HEK293 (cell line): ENCODE measurements at regions not wholly inside any gene's neighbourhood (a gene's known extent, or its start where the extent isn't known, plus 50 kb on each side); places are given as distances from the start of the nearest gene placed in this dataset.
A peak's percentile ranks its signal among the peaks of the same experiment; 100 is the strongest.

ENCODE experiments used
- CTCF ChIA-PET: fragments of 350-600 bp; formaldehyde crosslinking; extraction: SDS; loops from one replicate; lab custom pipeline; 2021; ENCODE audit warnings: antibody characterized with exemption; lab: Yijun Ruan, JAX
- POLR2A ChIA-PET: fragments of 300-600 bp; formaldehyde crosslinking; extraction: SDS; loops from one replicate; lab custom pipeline; 2020; ENCODE audit warnings: antibody characterized with exemption, inconsistent platforms; lab: Yijun Ruan, JAX
- H3K27ac ChIP-seq: fragments of 200-500 bp; sonication (Bioruptor generic); 2 replicates; pipeline ENCODE4 v1.5.1; 2014; ENCODE audit warnings: low read depth, low read length, control low read depth, inconsistent platforms; ENCODE audit errors: extremely low read depth
- H3K36me3 ChIP-seq, 2 experiments: fragments of 200-500 bp in 1 of 2; sonication (Bioruptor generic) in 1 of 2; 1 replicate in 1 of 2; 2 replicates in 1 of 2; pipeline ENCODE4 v1.5.1; 2014 to 2017; ENCODE audit warnings: inconsistent platforms in 2 of 2, low read length in 2 of 2; ENCODE audit not compliant: control insufficient read depth in 2 of 2, insufficient read depth in 1 of 2
- H3K4me1 ChIP-seq: fragments of 200-500 bp; sonication (Bioruptor generic); 2 replicates; pipeline ENCODE4 v1.5.1; 2014; ENCODE audit warnings: mild to moderate bottlenecking, low read length, inconsistent platforms; ENCODE audit not compliant: control insufficient read depth, insufficient read depth
- H3K4me3 ChIP-seq: 2 replicates; pipeline ENCODE4 v1.5.1; 2011; ENCODE audit warnings: low read depth, mild to moderate bottlenecking, control low read depth, low read length, moderate library complexity
- H3K9me3 ChIP-seq: fragments of 200-500 bp; sonication (Bioruptor generic); 2 replicates; pipeline ENCODE4 v1.5.1; 2014; ENCODE audit warnings: low read depth, low read length, inconsistent platforms; ENCODE audit not compliant: control insufficient read depth, insufficient read depth
- BCL11A ChIP-seq: fragments of 450-650 bp; formaldehyde crosslinking; IDR thresholded peaks from 2 replicates; pipeline ENCODE4 v1.5.1; 2016; ENCODE audit warnings: low read depth, missing biosample characterization, missing genetic modification characterization
- FEZF1 ChIP-seq: fragments of 450-650 bp; formaldehyde crosslinking; IDR thresholded peaks from 2 replicates; pipeline ENCODE4 v1.5.1; 2016; ENCODE audit warnings: missing biosample characterization, missing genetic modification characterization
- GFI1B ChIP-seq: fragments of 450-650 bp; formaldehyde crosslinking; IDR thresholded peaks from 2 replicates; pipeline ENCODE4 v1.5.1; 2016; ENCODE audit warnings: missing biosample characterization, missing genetic modification characterization
- GLI2 ChIP-seq: fragments of 450-650 bp; formaldehyde crosslinking; IDR thresholded peaks from 2 replicates; pipeline ENCODE4; 2017; ENCODE audit warnings: missing biosample characterization, missing genetic modification characterization, low read depth, borderline replicate concordance
- HOXC10 ChIP-seq: sonication (generic); formaldehyde crosslinking; IDR thresholded peaks from 2 replicates; pipeline ENCODE4 v1.8.1; 2023; ENCODE audit warnings: mild to moderate bottlenecking, missing genetic modification reagents
- INSM2 ChIP-seq: fragments of 450-650 bp; formaldehyde crosslinking; IDR thresholded peaks from 2 replicates; pipeline ENCODE4 v1.5.1; 2016; ENCODE audit warnings: missing biosample characterization, missing genetic modification characterization
- KLF8 ChIP-seq: fragments of 450-650 bp; formaldehyde crosslinking; IDR thresholded peaks from 2 replicates; pipeline ENCODE4 v1.5.1; 2016; ENCODE audit warnings: missing biosample characterization, missing genetic modification characterization
- OVOL3 ChIP-seq: fragments of 450-650 bp; formaldehyde crosslinking; IDR thresholded peaks from 2 replicates; pipeline ENCODE4 v1.5.1; 2016; ENCODE audit warnings: missing biosample characterization, missing genetic modification characterization
- PBX3 ChIP-seq: sonication (generic); formaldehyde crosslinking; IDR thresholded peaks from 2 replicates; pipeline ENCODE4 v1.8.1; 2022; ENCODE audit warnings: mild to moderate bottlenecking, moderate library complexity, missing genetic modification reagents
- PRDM1 ChIP-seq: fragments of 450-650 bp; formaldehyde crosslinking; IDR thresholded peaks from 2 replicates; pipeline ENCODE4; 2016; ENCODE audit warnings: missing biosample characterization, missing genetic modification characterization
- REPIN1 ChIP-seq: fragments of 450-650 bp; formaldehyde crosslinking; IDR thresholded peaks from 2 replicates; pipeline ENCODE4 v1.5.1; 2017; ENCODE audit warnings: missing biosample characterization, missing genetic modification characterization, low read depth
- SCRT2 ChIP-seq: fragments of 450-650 bp; formaldehyde crosslinking; IDR thresholded peaks from 2 replicates; pipeline ENCODE4 v1.5.1; 2016; ENCODE audit warnings: missing biosample characterization, missing genetic modification characterization
- ZFP37 ChIP-seq: fragments of 450-650 bp; formaldehyde crosslinking; IDR thresholded peaks from 2 replicates; pipeline ENCODE4 v1.5.1; 2016; ENCODE audit warnings: missing biosample characterization, missing genetic modification characterization
- ZNF19 ChIP-seq: fragments of 450-650 bp; formaldehyde crosslinking; IDR thresholded peaks from 2 replicates; pipeline ENCODE4; 2016; ENCODE audit warnings: missing biosample characterization, missing genetic modification characterization, low read depth
- ZNF280D ChIP-seq: fragments of 450-650 bp; formaldehyde crosslinking; IDR thresholded peaks from 2 replicates; pipeline ENCODE4 v1.5.1; 2016; ENCODE audit warnings: missing biosample characterization, missing genetic modification characterization
- ZNF292 ChIP-seq: fragments of 450-650 bp; formaldehyde crosslinking; IDR thresholded peaks from 2 replicates; pipeline ENCODE4 v1.5.1; 2016; ENCODE audit warnings: low read depth, missing biosample characterization, missing genetic modification characterization, borderline replicate concordance
- ZNF324 ChIP-seq: fragments of 450-650 bp; formaldehyde crosslinking; IDR thresholded peaks from 2 replicates; pipeline ENCODE4 v1.5.1; 2016; ENCODE audit warnings: missing biosample characterization, missing genetic modification characterization
- ZNF354C ChIP-seq: fragments of 450-650 bp; formaldehyde crosslinking; IDR thresholded peaks from 2 replicates; pipeline ENCODE4 v1.5.1; 2016; ENCODE audit warnings: missing biosample characterization, missing genetic modification characterization, low read depth, borderline replicate concordance
- ZNF394 ChIP-seq: fragments of 450-650 bp; formaldehyde crosslinking; IDR thresholded peaks from 2 replicates; pipeline ENCODE4 v1.5.1; 2016; ENCODE audit warnings: missing biosample characterization, missing genetic modification characterization, mild to moderate bottlenecking, moderate library complexity, borderline replicate concordance
- ZNF426 ChIP-seq: fragments of 450-650 bp; formaldehyde crosslinking; IDR thresholded peaks from 2 replicates; pipeline ENCODE4 v1.5.1; 2017; ENCODE audit warnings: missing biosample characterization, missing genetic modification characterization, mild to moderate bottlenecking, inconsistent platforms, moderate library complexity
- ZNF529 ChIP-seq: fragments of 450-650 bp; formaldehyde crosslinking; IDR thresholded peaks from 2 replicates; pipeline ENCODE4 v1.5.1; 2017; ENCODE audit warnings: missing genetic modification characterization, missing biosample characterization; ENCODE audit not compliant: insufficient replicate concordance
- ZNF585B ChIP-seq: fragments of 450-650 bp; formaldehyde crosslinking; IDR thresholded peaks from 2 replicates; pipeline ENCODE4 v1.5.1; 2016; ENCODE audit warnings: missing biosample characterization, missing genetic modification characterization
- ZNF624 ChIP-seq: fragments of 450-650 bp; formaldehyde crosslinking; IDR thresholded peaks from 2 replicates; pipeline ENCODE4 v1.5.1; 2017; ENCODE audit warnings: missing biosample characterization, missing genetic modification characterization
- ZNF747 ChIP-seq: fragments of 450-650 bp; formaldehyde crosslinking; IDR thresholded peaks from 2 replicates; pipeline ENCODE4 v1.5.1; 2016; ENCODE audit warnings: missing biosample characterization, missing genetic modification characterization
- ZNF76 ChIP-seq: fragments of 450-650 bp; formaldehyde crosslinking; IDR thresholded peaks from 2 replicates; pipeline ENCODE4; 2016; ENCODE audit warnings: low read depth, missing biosample characterization, missing genetic modification characterization, borderline replicate concordance
- ZNF777 ChIP-seq: fragments of 450-650 bp; formaldehyde crosslinking; IDR thresholded peaks from 2 replicates; pipeline ENCODE4 v1.5.1; 2017; ENCODE audit warnings: missing biosample characterization, missing genetic modification characterization, borderline replicate concordance
- ZNF830 ChIP-seq: fragments of 450-650 bp; IDR thresholded peaks from 2 replicates; pipeline ENCODE4 v1.5.0; 2018; ENCODE audit warnings: missing biosample characterization, missing genetic modification characterization, low read depth, mild to moderate bottlenecking, moderate library complexity

GRCh38 chr10:121312587-121312986 lies 285.7 kb downstream of the FGFR2 start:
- no peaks in the 10 kb centered on the region for H3K36me3 ChIP-seq
- POLR2A ChIA-PET, result no interaction called here
- peaks cover 14% of the 10 kb centered on the region for H3K4me1 ChIP-seq
- no peak for TF ChIP-seq HOXC10 (CRISPR knock-in tag)
- TF ChIP-seq FEZF1 (tag by site-specific recombination), result 0 out of 2 replicates have a peak, but pooled peaks have one; percentile 11
- no peak overlapping the region for H3K4me3 ChIP-seq
- CTCF ChIA-PET, result interaction anchor here (0.5 kb wide), 1 partner anchor 10 kb away, joined by 3 read pairs; no protein-coding TSS in a partner anchor
- H3K27ac ChIP-seq, result no peak overlapping the region
- no peaks in the 10 kb centered on the region for H3K9me3 ChIP-seq

- ChIA-PET POLR2A (no interaction called here), CTCF (interaction anchor here (0.7 kb wide), 1 partner anchor 175 kb away, joined by 4 read pairs; no protein-coding TSS in a partner anchor)
- TF ChIP-seq BCL11A (tag by site-specific recombination) (no peak), GFI1B (tag by site-specific recombination) (no peak), INSM2 (tag by site-specific recombination) (no peak), OVOL3 (tag by site-specific recombination) (no peak), ZNF292 (tag by site-specific recombination) (no peak), ZNF624 (tag by site-specific recombination) (no peak), REPIN1 (tag by site-specific recombination) (no peak), ZNF76 (tag by site-specific recombination) (no peak), ZNF529 (tag by site-specific recombination) (no peak), PRDM1 (tag by site-specific recombination) (no peak), ZNF19 (no peak), ZNF354C (tag by site-specific recombination) (no peak), ZNF394 (tag by site-specific recombination) (no peak), SCRT2 (tag by site-specific recombination) (no peak), ZNF777 (tag by site-specific recombination) (no peak), ZNF324 (tag by site-specific recombination) (no peak), KLF8 (no peak), ZNF747 (tag by site-specific recombination) (no peak)
- Histone ChIP-seq H3K27ac (no peak overlapping the region), H3K36me3 (no peaks in the 10 kb centered on the region), H3K4me1 (peaks cover 14% of the 10 kb centered on the region), H3K9me3 (no peaks in the 10 kb centered on the region), H3K4me3 (no peak overlapping the region)
Observed at GRCh38 chr10:121313119-121313875, 284.9 kb downstream of the FGFR2 start.

- Histone ChIP-seq H3K4me3 (no peak overlapping the region), H3K27ac (no peak overlapping the region), H3K4me1 (no peaks in the 10 kb centered on the region; the same call in 1 of the 2 replicates), H3K36me3 (no peaks in the 10 kb centered on the region), H3K9me3 (no peaks in the 10 kb centered on the region; the same call in 1 of the 2 replicates)
- POLR2A ChIA-PET, result no interaction called here
- CTCF ChIA-PET, result no interaction called here
- no peak for TF ChIP-seq GLI2 (tag by site-specific recombination)
- TF ChIP-seq PBX3 (CRISPR knock-in tag), result no peak
- no peak for TF ChIP-seq ZFP37 (tag by site-specific recombination)
- TF ChIP-seq ZNF426 (tag by site-specific recombination), result no peak
- no peak for TF ChIP-seq ZNF830
- no peak for TF ChIP-seq ZNF280D (tag by site-specific recombination)
- TF ChIP-seq ZNF585B (tag by site-specific recombination), result no peak
Observed at GRCh38 chr10:121316432-121316831, 281.8 kb downstream of the FGFR2 start.
